NCI-H345 (cell line): ENCODE measurements at regions not wholly inside any gene's neighbourhood (a gene's known extent, or its start where the extent isn't known, plus 50 kb on each side); places are given as distances from the start of the nearest gene placed in this dataset.
"Not testable (repeated sequence)": the region's sequence is repeated elsewhere in the genome, so short reads cannot be mapped to it uniquely, and the experiment has no call there.

Experiments
- DNase-seq: peaks from one replicate; lab custom pipeline; 2025; lab: John Stamatoyannopoulos, UW

GRCh38 chr20:53818457-53819177 lies 225.0 kb upstream of the ZNF217 start:
- no peak for DNase-seq

DNA sequence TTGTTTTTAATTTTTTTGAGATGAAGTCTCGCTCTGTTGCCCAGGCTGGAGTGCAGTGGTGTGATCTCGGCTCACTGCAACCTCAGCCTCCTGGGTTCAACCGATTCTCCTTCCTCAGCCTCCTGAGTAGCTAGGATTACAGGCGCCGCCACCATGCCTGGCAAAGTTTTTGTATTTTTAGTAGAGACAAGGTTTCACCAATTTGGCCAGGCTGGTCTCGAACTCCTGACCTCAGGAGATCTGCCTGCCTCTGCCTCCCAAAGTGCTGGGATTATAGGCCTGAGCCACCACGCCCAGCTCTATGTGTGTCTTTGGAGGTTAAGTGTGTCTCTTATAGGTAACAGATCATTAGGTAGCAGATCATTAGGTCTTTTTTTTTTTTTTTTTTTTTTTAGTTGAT lies 223.9 kb upstream of the ZNF217 start:
- DNase-seq = not testable (repeated sequence)

GRCh38 chr20:53816872-53817398 lies 223.3 kb upstream of the ZNF217 start:
- DNase-seq = no peak

- DNase-seq = no peak
Observed at GRCh38 chr20:53815509-53815908, 221.9 kb upstream of the ZNF217 start.

DNA sequence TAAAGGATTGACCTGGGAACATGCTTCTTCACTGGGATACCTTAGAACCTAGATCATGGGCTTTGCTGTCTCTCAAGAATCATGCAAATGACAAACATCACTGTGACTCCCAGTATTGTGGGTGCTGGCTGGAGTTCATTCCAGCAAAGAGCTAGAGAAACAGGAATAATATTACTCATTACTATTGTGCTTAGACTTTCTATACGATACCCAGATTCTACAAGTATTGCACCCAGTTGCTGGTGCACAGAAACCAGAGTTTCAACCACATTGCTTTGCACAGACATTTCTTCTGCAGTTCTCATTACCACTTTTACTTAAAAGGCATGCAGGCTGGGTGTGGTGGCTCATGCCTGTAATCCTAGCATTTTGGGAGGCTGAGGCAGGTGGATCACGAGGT lies 220.4 kb upstream of the ZNF217 start:
- DNase-seq = no peak

DNA sequence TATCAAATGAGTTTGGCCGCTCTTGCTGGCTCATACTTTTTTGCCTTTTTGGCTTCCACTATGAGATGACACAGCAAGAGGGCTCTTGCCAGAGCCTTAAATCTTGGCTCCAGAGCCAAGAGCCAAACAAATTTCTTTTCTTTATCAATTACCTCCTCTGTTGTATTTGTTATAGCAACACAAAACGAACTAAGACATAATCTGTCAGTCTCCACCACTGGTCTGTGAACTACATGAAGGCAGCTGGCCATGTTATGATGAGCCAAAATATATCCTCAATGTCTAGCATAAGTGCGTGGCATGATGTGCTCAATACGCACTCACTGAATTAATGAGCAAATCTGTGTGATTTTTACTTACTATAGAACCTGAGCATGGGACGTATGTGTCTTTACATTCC lies 220.0 kb upstream of the ZNF217 start:
- no peak for DNase-seq

- DNase-seq = no peak
Observed at GRCh38 chr20:53811577-53811976, 217.9 kb upstream of the ZNF217 start.

DNA sequence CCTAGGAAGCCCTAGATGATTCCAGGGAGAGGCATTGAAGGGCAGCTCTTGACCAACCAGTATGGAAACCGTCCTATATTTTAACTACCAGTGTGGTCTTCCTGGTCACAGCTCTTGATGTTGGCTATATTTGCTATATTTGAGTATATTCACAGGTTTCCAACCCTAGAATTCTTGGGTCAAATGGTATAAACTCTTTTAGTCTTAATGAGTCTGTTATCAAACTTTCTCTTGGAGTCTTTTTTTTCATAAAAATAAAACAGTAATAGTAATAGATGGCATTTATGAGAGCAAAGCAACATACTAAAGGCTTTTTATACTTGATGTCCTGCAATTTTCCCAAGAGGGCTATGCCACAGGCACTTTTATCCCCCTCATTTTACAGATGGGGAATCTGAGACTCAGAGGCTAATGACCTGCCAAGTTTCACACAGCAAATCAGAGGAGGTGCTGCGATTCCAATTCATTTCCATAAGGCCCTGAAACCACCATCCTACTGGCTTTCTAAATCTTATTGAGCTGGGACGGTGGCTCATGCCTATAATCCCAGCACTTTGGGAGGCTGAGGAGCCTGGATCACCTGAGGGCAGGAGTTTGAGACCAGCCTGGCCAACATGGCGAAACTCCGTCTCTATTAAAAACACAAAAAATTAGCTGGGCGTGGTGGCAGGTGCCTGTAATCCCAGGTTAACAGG lies 217.2 kb upstream of the ZNF217 start:
- DNase-seq = no peak

DNA sequence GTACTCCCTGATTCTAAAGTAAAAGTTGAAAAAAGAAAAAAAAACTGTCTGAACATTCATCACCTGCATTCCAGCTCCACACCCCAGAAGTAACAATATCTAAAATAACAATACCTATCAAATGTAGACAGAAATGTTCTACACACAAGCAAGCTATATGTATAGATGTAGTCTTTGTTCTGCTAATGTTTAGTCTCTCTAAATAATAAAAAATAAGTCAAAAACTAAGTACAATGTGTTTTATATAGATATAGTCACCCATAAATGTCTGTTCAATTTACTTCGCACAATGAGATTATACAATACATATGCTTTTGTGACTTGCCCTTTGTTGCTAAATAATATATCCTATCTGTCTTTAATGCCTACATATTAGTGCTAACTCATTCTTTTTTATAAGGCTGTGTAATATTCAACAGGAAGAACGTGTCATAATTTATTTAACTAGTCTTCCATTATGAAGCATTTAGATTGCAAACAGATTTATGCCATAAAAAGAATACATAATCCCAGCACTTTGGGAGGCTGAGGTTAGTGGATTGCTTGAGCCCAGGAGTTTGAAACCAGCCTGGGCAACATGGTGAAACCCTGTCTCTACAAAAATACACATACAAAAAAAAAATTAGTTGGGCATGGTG lies 216.2 kb upstream of the ZNF217 start:
- no peak for DNase-seq

GRCh38 chr20:53809217-53809616 lies 215.6 kb upstream of the ZNF217 start:
- DNase-seq = no peak

GRCh38 chr20:53808733-53809132 lies 215.1 kb upstream of the ZNF217 start:
- DNase-seq = no peak

- DNase-seq = not testable (repeated sequence)
Observed at GRCh38 chr20:53808302-53808701, 214.7 kb upstream of the ZNF217 start.

- no peak for DNase-seq
Observed at GRCh38 chr20:53806683-53807401, 213.2 kb upstream of the ZNF217 start.

GRCh38 chr20:53805895-53806384 lies 212.3 kb upstream of the ZNF217 start:
- no peak for DNase-seq

DNA sequence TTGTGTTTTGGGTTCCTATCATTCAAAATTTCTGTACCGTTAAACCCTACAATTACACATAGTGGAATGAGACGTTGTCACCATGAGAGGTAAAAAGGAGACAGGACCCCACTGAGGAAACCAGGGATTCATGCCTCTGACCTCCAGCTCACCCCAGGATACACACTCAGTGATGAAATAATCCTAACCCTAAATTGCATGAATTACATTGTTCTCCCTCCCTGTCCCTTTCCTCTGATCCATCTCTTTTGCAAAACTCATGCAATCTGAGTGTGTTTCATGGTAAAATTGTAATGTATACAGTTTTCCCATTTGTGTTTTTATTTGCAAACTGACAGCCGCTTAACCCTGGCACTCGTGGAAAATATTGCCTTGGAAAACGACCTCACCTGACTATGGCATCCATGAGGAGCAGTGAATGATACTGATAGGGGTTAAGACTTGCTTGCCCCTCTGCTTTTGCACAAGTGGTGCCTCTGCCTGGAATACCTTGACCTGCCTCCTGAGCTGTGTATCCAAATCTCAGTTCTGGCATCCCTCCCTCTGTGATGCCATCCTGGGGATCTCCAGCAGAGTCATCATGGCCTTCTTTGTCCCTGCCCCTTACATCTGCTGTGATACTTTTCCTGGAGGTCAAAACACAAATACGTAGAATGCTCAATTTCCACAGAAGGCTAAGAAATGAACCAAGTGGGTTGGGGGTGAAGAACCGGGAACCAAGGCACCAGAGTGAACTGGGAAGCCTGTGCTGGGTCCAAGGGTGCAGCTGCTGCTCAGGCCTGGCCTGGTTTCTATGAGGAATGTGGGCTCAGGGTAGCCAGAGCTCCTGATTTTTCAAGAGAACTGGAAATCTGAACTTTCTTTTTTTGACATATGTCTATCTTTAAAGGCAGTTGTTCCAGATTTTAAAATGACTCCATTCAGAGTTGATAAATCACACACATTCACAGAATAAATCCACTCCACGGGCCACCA lies 211.6 kb upstream of the ZNF217 start:
- no peak for DNase-seq

- not testable (repeated sequence) for DNase-seq
Observed at GRCh38 chr20:53804308-53804707, 210.7 kb upstream of the ZNF217 start.

DNA sequence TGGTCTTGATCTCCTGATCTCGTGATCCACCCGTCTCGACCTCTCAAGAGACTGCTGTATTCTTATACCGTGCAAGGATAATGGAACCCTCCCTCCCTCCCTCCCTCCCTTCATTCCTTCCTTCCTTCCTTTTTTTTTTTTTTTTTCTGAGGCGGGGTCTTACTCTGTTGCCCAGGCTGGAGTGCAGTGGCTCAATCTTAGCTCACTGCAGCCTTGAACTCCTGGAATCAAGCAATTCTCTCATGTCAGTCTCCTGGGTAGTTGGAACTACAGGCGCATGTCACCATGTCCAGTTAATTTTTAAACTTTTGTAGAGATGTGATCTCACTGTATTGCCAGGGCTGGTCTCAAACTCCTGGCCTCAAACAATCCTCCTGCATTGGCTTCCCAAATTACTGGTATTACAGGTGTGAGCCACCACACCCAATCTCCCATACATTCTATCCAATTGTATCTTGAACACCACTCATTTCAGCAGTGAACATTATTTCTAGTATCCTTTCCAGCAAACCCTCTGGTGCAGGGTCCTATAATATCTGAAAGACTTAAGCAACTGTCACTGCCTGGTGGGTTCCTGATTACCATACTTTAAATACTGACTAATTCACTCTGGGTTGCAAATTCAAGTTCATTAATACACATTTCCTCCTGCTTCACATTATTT lies 210.0 kb upstream of the ZNF217 start:
- DNase-seq = no peak

DNA sequence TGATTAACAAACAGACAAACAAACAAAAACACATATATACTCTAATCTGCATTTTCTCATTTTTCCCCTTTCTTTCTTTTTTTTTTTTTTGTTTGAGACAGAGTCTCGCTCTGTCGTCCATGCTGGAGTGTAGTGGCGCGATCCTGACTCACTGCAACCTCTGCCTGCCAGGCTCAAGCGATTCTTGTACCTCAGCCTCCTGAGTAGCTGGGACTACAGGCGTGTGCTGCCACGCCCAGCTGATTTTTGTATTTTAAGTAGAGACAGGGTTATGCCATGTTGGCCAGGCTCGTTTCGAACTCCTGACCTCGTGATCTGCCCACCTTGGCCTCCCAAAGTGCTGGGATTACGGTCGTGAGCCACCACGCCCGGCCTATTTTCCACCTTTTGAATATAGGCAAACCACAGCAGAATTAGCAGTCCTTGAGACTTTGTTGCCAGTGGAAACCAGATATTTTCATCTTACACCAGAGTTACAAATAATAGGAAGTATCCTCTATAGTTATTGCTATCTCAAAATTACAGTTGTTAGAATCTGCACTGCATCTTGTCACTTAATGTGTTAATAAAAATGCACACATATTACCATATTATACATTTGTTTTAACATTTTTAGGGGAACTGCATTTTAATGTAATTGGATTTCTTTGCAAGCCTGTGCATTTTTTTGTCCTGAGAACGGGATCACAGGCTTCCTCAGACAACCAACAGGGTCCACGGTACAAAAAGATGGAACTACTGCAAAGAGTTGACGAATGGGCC lies 208.2 kb upstream of the ZNF217 start:
- DNase-seq = no peak

GRCh38 chr20:53800883-53801604 lies 207.4 kb upstream of the ZNF217 start:
- no peak for DNase-seq
